D721Med (cell line): ENCODE measurements at regions not wholly inside any gene's neighbourhood (a gene's known extent, or its start where the extent isn't known, plus 50 kb on each side); places are given as distances from the start of the nearest gene placed in this dataset.

ENCODE experiments used
- DNase-seq: peaks from one replicate; pipeline ENCODE4 v3.0.0; 2011; ENCODE audit warnings: low spot score; ENCODE audit not compliant: insufficient read length
- FAIRE-seq: peaks from 2 replicates; lab custom pipeline; 2011; peaks lifted over from hg19 to GRCh38; lab: Jason Lieb, UNC
- CTCF ChIP-seq: IDR thresholded peaks from 2 replicates; pipeline ENCODE4 v1.5.1; 2012; ENCODE audit warnings: mild to moderate bottlenecking, control low read depth; ENCODE audit not compliant: insufficient read depth; ENCODE audit errors: missing control alignments

GRCh38 chr5:107157809-107158208, 512.9 kb downstream of the EFNA5 start:
- DNase-seq = no peak
- peak; percentile 7 for TF ChIP-seq CTCF
- FAIRE-seq = peak; percentile 92

- DNase-seq (no peak), FAIRE-seq (no peak)
- no peak for TF ChIP-seq CTCF
Measured at GRCh38 chr5:107155707-107156106, 515.0 kb downstream of the EFNA5 start.

GRCh38 chr5:107154593-107154992, 516.1 kb downstream of the EFNA5 start:
- TF ChIP-seq CTCF = no peak
- FAIRE-seq = peak; percentile 35
- DNase-seq = no peak

GRCh38 chr5:107153283-107153682, 517.5 kb downstream of the EFNA5 start:
- no peak for TF ChIP-seq CTCF
- FAIRE-seq = peak; percentile 61
- no peak for DNase-seq

GRCh38 chr5:107149243-107150005, 521.3 kb downstream of the EFNA5 start:
- TF ChIP-seq CTCF = no peak
- no peak for FAIRE-seq
- no peak for DNase-seq

- no peak for TF ChIP-seq CTCF
- DNase-seq = no peak
- FAIRE-seq = no peak
Measured at GRCh38 chr5:107147589-107147988, 523.1 kb downstream of the EFNA5 start.

GRCh38 chr5:107146901-107147300, 523.8 kb downstream of the EFNA5 start:
- DNase-seq (no peak), FAIRE-seq (no peak)
- TF ChIP-seq CTCF = no peak
